Tibial nerve (tissue), 4 donors: ENCODE measurements at regions not wholly inside any gene's neighbourhood (a gene's known extent, or its start where the extent isn't known, plus 50 kb on each side); places are given as distances from the start of the nearest gene placed in this dataset.

Experiments
- DNase-seq, 2 donors: peaks; one replicate each; pipeline ENCODE4 v3.0.0-alpha.2; 2019; ENCODE audit warnings: low spot score in 2 of 2
- H3K27ac ChIP-seq, 4 donors: fragments of 200-600 bp; sonication (generic) in 3 of 4; one replicate each; pipeline ENCODE4 v1.5.1; 2017 to 2019; ENCODE audit warnings: mild to moderate bottlenecking in 1 of 4
- H3K27me3 ChIP-seq, 2 donors: fragments of 200-600 bp; sonication (generic) in 1 of 2; one replicate each; pipeline versions ENCODE4 v1.5.1 to v1.6.0; 2017 to 2019
- H3K36me3 ChIP-seq, 3 donors: fragments of 200-600 bp; sonication (generic); one replicate each; pipeline ENCODE4 v1.5.1; 2018 to 2019
- H3K4me1 ChIP-seq, 4 donors: fragments of 200-600 bp; sonication (generic) in 3 of 4; one replicate each; pipeline ENCODE4 v1.5.1; 2017 to 2019
- H3K4me3 ChIP-seq, 4 donors: fragments of 200-600 bp; sonication (generic) in 3 of 4; one replicate each; pipeline ENCODE4 v1.5.1; 2017 to 2019; ENCODE audit warnings: mild to moderate bottlenecking in 1 of 4, moderate library complexity in 1 of 4
- H3K9me3 ChIP-seq, 4 donors: fragments of 200-600 bp; sonication (generic) in 3 of 4; one replicate each; pipeline ENCODE4 v1.5.1; 2017 to 2019
- CTCF ChIP-seq, 5 experiments: fragments of 200-600 bp in 3 of 5; fragments of 450-650 bp in 2 of 5; sonication (generic) in 3 of 5; IDR thresholded peaks; one replicate each; pipeline ENCODE4 v1.5.1; 2016 to 2019; ENCODE audit warnings: antibody characterized with exemption in 5 of 5, mild to moderate bottlenecking in 3 of 5, moderate library complexity in 2 of 5
- EP300 ChIP-seq, 2 donors: sonication (generic); formaldehyde crosslinking; IDR thresholded peaks; one replicate each; pipeline ENCODE4 v1.6.1; 2017; ENCODE audit warnings: antibody characterized with exemption in 2 of 2, mild to moderate bottlenecking in 1 of 2
- POLR2A ChIP-seq, 2 donors: fragments of 450-650 bp; IDR thresholded peaks; one replicate each; pipeline ENCODE4 v1.6.1; 2017; ENCODE audit warnings: antibody characterized with exemption in 2 of 2, mild to moderate bottlenecking in 2 of 2, moderate library complexity in 2 of 2
- WGBS, 2 donors: methylation state at CpG; one replicate each; pipeline ENCODE4 v1.1.5; 2018; 5-methylcytosine and 5-hydroxymethylcytosine counted together

DNA sequence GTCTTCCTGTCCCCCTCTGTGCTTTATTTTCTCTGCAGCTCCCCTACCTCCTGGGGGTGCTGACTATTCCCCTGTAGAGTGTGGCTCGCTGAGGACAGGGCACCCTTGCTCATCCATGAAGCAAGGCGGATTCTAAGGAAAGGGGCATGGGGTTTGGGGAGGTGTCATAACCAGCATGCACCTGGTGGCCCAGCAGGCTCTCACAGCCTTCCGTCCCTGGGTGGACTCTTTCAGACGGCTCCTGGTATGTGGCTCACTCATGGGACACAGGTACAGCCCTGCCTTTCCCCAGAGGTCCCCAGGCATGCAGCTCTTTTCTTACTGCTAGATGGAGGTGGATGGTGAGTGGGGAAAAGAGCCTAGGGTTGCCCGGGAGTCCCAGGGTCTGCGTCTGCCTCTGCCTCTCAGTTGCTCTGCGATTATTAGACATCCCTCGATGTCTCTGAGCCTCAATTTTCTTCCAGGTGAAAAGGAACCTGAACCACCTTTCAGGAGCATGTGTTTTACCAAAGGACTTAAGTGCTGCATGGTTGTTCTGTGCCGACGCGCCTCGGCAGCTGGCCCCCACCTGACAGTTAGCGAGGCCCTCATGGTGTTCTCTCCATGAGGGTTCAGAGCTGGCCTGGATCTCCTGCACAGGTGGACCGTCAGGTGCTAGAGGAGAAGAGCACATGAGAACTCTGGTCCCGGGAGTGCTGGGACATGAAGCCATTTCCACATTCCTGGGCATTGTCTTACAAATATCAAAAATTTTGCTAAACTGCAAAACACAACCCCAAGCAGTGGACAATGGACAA, 172.5 kb upstream of the SHH start:
- peak in 1 of 2 donors; percentile 4 for DNase-seq
- Histone ChIP-seq H3K36me3 (no peaks in the 10 kb centered on the region), H3K4me1 (no peaks in the 10 kb centered on the region), H3K27me3 (no peaks in the 10 kb centered on the region), H3K9me3 (peaks cover 0 to 4% (median 0%) of the 10 kb centered on the region in 4 donors), H3K4me3 (no peak overlapping the region), H3K27ac (no peak overlapping the region)
- TF ChIP-seq EP300 (IDR thresholded peaks at IDR 0.05) (no peak), CTCF (IDR thresholded peaks at IDR 0.05) (no peak), POLR2A (IDR thresholded peaks at IDR 0.05) (no peak)
- 85 to 89% methylated on average over 15 of the region's 15 CpGs for WGBS, 2 donors

DNA sequence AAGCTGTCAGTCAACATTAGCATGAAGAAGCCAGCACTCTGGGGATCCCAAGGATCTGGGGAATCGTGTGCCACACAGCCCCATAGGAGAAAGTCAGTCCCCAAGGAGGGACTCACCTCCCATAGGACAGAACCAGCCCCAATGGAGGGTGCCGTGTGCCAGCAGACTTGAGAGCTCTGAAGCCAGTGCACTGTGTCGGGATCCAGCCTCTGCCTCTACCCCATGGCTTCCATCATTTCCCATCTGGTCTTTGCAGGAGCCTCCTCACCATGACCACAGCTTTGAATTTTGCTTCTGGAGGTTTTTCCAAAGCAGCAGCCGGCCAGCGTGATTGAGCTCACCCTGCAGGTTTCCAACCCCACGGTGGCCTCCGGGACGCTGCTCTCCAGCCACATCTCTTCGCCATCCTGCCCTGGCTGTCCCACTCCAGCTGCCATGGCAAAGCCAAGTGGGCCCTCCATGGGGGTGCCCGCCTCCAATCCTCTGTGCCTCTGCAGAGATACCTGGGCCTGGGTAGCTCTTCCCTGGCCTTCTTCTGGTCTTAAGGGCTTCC, 171.8 kb upstream of the SHH start:
- H3K36me3 ChIP-seq = no peaks in the 10 kb centered on the region
- DNase-seq = no peak
- no peak for TF ChIP-seq CTCF (IDR thresholded peaks at IDR 0.05)
- no peak for TF ChIP-seq EP300 (IDR thresholded peaks at IDR 0.05)
- TF ChIP-seq POLR2A (IDR thresholded peaks at IDR 0.05) = no peak
- no peak overlapping the region for H3K4me3 ChIP-seq
- 80 to 90% methylated on average over 5 to 10 of the region's 10 CpGs for WGBS, 2 donors
- H3K9me3 ChIP-seq = no peaks in the 10 kb centered on the region
- no peak overlapping the region for H3K27ac ChIP-seq
- no peaks in the 10 kb centered on the region for H3K27me3 ChIP-seq
- no peaks in the 10 kb centered on the region for H3K4me1 ChIP-seq

- H3K36me3 ChIP-seq = no peaks in the 10 kb centered on the region
- 70 to 83% methylated on average over 9 to 14 of the region's 14 CpGs for WGBS, 2 donors
- H3K27me3 ChIP-seq = no peaks in the 10 kb centered on the region
- no peak overlapping the region for H3K4me3 ChIP-seq
- no peak overlapping the region for H3K27ac ChIP-seq
- no peaks in the 10 kb centered on the region for H3K4me1 ChIP-seq
- no peaks in the 10 kb centered on the region for H3K9me3 ChIP-seq
- peak in 1 of 2 donors; percentile 7 for DNase-seq
- TF ChIP-seq CTCF (IDR thresholded peaks at IDR 0.05) (no peak), POLR2A (IDR thresholded peaks at IDR 0.05) (no peak), EP300 (IDR thresholded peaks at IDR 0.05) (no peak)
Measured at GRCh38 chr7:155983176-155983815, 171.0 kb upstream of the SHH start.

- TF ChIP-seq EP300 (IDR thresholded peaks at IDR 0.05) = no peak
- no peak for TF ChIP-seq POLR2A (IDR thresholded peaks at IDR 0.05)
- no peak for TF ChIP-seq CTCF (IDR thresholded peaks at IDR 0.05)
- Histone ChIP-seq H3K9me3 (no peaks in the 10 kb centered on the region), H3K36me3 (no peaks in the 10 kb centered on the region), H3K27me3 (no peaks in the 10 kb centered on the region), H3K27ac (no peak overlapping the region), H3K4me1 (no peaks in the 10 kb centered on the region), H3K4me3 (no peak overlapping the region)
- 84% methylated on average over 2 of the region's 2 CpGs for WGBS, 2 donors
- DNase-seq = no peak
Measured at GRCh38 chr7:155981703-155982102, 169.4 kb upstream of the SHH start.

DNA sequence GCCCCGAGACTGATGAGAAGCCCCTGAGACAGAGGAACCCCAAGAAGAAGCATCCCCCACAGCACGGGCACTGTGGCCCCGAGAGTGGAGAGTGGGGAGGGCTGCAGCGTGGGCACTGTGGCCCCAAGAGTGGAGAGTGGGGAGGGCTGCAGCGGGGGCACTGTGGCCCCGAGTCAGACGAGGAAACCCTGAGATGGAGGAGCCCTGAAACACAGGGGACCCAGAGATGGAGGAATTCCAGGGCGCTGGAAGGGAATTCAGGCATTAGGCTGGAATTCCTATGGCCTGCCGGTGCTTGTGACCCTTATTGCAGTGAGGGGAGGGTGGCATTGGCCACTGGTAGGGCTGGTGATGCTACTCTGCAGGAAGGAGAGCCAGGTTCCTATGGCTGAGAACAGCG, 168.6 kb upstream of the SHH start:
- no peak for DNase-seq
- Histone ChIP-seq H3K27me3 (no peaks in the 10 kb centered on the region), H3K27ac (no peak overlapping the region), H3K4me3 (no peak overlapping the region), H3K4me1 (no peaks in the 10 kb centered on the region), H3K36me3 (no peaks in the 10 kb centered on the region), H3K9me3 (no peaks in the 10 kb centered on the region)
- WGBS, 2 donors = 86 to 87% methylated on average over 10 of the region's 10 CpGs
- TF ChIP-seq CTCF (IDR thresholded peaks at IDR 0.05) (no peak), EP300 (IDR thresholded peaks at IDR 0.05) (no peak), POLR2A (IDR thresholded peaks at IDR 0.05) (no peak)
